Mesenchymal stem cell (in vitro differentiated cells and primary cell): ENCODE measurements at regions not wholly inside any gene's neighbourhood (a gene's known extent, or its start where the extent isn't known, plus 50 kb on each side); places are given as distances from the start of the nearest gene placed in this dataset.
A peak's percentile ranks its signal among the peaks of the same experiment; 100 is the strongest.
"Not testable (repeated sequence)": the region's sequence is repeated elsewhere in the genome, so short reads cannot be mapped to it uniquely, and the experiment has no call there.

ENCODE experiments used
- DNase-seq: peaks from one replicate; pipeline ENCODE4 v3.0.0-alpha.2; 2013
- H2AFZ ChIP-seq: one replicate; pipeline ENCODE4 v1.6.1; 2013; ENCODE audit warnings: low read depth, mild to moderate bottlenecking, control low read depth, inconsistent platforms, low read length, moderate library complexity
- H2AK5ac ChIP-seq: 2 replicates; pipeline ENCODE4 v1.6.1; 2013; ENCODE audit warnings: low read length, moderate library complexity, mild to moderate bottlenecking, inconsistent platforms; ENCODE audit not compliant: severe bottlenecking
- H2BK120ac ChIP-seq: one replicate; pipeline ENCODE4 v1.6.1; 2013; ENCODE audit warnings: low read depth, mild to moderate bottlenecking, inconsistent platforms, low read length, moderate library complexity
- H2BK12ac ChIP-seq, 2 experiments: one replicate each; pipeline ENCODE4 v1.6.1; 2013; ENCODE audit warnings: inconsistent platforms in 2 of 2, low read length in 2 of 2, mild to moderate bottlenecking in 2 of 2, moderate library complexity in 2 of 2, control low read depth in 1 of 2
- H2BK15ac ChIP-seq: one replicate; pipeline ENCODE4 v1.6.1; 2013; ENCODE audit warnings: mild to moderate bottlenecking, low read depth, inconsistent platforms; ENCODE audit not compliant: poor library complexity, severe bottlenecking
- H2BK5ac ChIP-seq: 2 replicates; pipeline ENCODE4 v1.6.1; 2013; ENCODE audit warnings: low read depth, mild to moderate bottlenecking, low read length, control low read depth, inconsistent platforms; ENCODE audit not compliant: poor library complexity, severe bottlenecking
- H3K14ac ChIP-seq, 2 experiments: one replicate each; pipeline ENCODE4 v1.6.1; 2013; ENCODE audit warnings: inconsistent platforms in 2 of 2, low read length in 2 of 2, control low read depth in 1 of 2, mild to moderate bottlenecking in 1 of 2, moderate library complexity in 1 of 2
- H3K18ac ChIP-seq, 2 experiments: one replicate each; pipeline ENCODE4 v1.6.1; 2013; ENCODE audit warnings: inconsistent platforms in 2 of 2, low read length in 2 of 2, control low read depth in 1 of 2, low read depth in 1 of 2, mild to moderate bottlenecking in 1 of 2
- H3K23ac ChIP-seq, 2 experiments: one replicate each; pipeline ENCODE4 v1.6.1; 2013; ENCODE audit warnings: inconsistent platforms in 2 of 2, low read length in 2 of 2, mild to moderate bottlenecking in 2 of 2, moderate library complexity in 2 of 2, control low read depth in 1 of 2
- H3K27ac ChIP-seq: 2 replicates; pipeline ENCODE4 v1.5.1; 2013; ENCODE audit warnings: mild to moderate bottlenecking, moderate library complexity, low read length, control low read depth, inconsistent platforms; ENCODE audit not compliant: poor library complexity, severe bottlenecking
- H3K27me3 ChIP-seq, 2 experiments: 2 replicates each; pipeline versions ENCODE4 v1.6.1 to v1.7.0; 2013; ENCODE audit warnings: low read length in 2 of 2, mild to moderate bottlenecking in 2 of 2, moderate library complexity in 2 of 2, control low read depth in 1 of 2, inconsistent platforms in 1 of 2; ENCODE audit not compliant: control insufficient read depth in 1 of 2, insufficient read depth in 1 of 2
- H3K36me3 ChIP-seq, 2 experiments: 2 replicates each; pipeline versions ENCODE4 v1.6.1 to v1.7.0; 2013; ENCODE audit warnings: low read length in 2 of 2, control low read depth in 1 of 2, inconsistent platforms in 1 of 2, low read depth in 1 of 2, mild to moderate bottlenecking in 1 of 2; ENCODE audit not compliant: insufficient read depth in 2 of 2, control insufficient read depth in 1 of 2
- H3K4ac ChIP-seq, 2 experiments: one replicate each; pipeline ENCODE4 v1.6.1; 2013; ENCODE audit warnings: inconsistent platforms in 2 of 2, low read length in 2 of 2, mild to moderate bottlenecking in 2 of 2, moderate library complexity in 2 of 2, control low read depth in 1 of 2, low read depth in 1 of 2
- H3K4me1 ChIP-seq: 2 replicates; pipeline ENCODE4 v1.6.1; 2013; ENCODE audit warnings: low read depth, low read length, control low read depth; ENCODE audit not compliant: control insufficient read depth, insufficient read depth
- H3K4me2 ChIP-seq: 2 replicates; pipeline ENCODE4 v1.6.1; 2013; ENCODE audit warnings: low read length, mild to moderate bottlenecking, inconsistent platforms; ENCODE audit not compliant: poor library complexity, severe bottlenecking
- H3K4me3 ChIP-seq, 2 experiments: 2 replicates each; pipeline versions ENCODE4 v1.5.1 to v1.7.0; 2013; ENCODE audit warnings: low read length in 2 of 2, mild to moderate bottlenecking in 2 of 2, control low read depth in 1 of 2, low read depth in 1 of 2; ENCODE audit not compliant: insufficient read depth in 1 of 2
- H3K79me1 ChIP-seq: replicated peaks from 2 replicates; pipeline ENCODE4 v1.6.1; 2013; ENCODE audit warnings: mild to moderate bottlenecking, control low read depth, low read length, inconsistent platforms; ENCODE audit not compliant: poor library complexity, severe bottlenecking
- H3K9ac ChIP-seq: 2 replicates; pipeline ENCODE4 v1.7.0; 2013; ENCODE audit warnings: mild to moderate bottlenecking, low read length, moderate library complexity
- H3K9me3 ChIP-seq: 2 replicates; pipeline ENCODE4 v1.7.0; 2013; ENCODE audit warnings: mild to moderate bottlenecking, low read length; ENCODE audit not compliant: control insufficient read depth
- H4K8ac ChIP-seq: one replicate; pipeline ENCODE4 v1.6.1; 2013; ENCODE audit warnings: inconsistent platforms, mild to moderate bottlenecking, low read length, moderate library complexity
- H4K91ac ChIP-seq: one replicate; pipeline ENCODE4 v1.6.1; 2013; ENCODE audit warnings: mild to moderate bottlenecking, low read length, inconsistent platforms
- WGBS: methylation state at CpG from one replicate; pipeline ENCODE4 v1.1.7; 2013; ENCODE audit warnings: mixed read lengths; 5-methylcytosine and 5-hydroxymethylcytosine counted together

- H2AFZ ChIP-seq: no peak overlapping the region
- DNase-seq: peak; percentile 74
- H3K4me1 ChIP-seq: no peaks in the 10 kb centered on the region
- no peaks in the 10 kb centered on the region for H3K36me3 ChIP-seq
- H4K8ac ChIP-seq: no peak overlapping the region
- H4K91ac ChIP-seq: no peak overlapping the region
- H3K27ac ChIP-seq: no peak overlapping the region
- no peak overlapping the region for H3K4me2 ChIP-seq
- peak overlapping the region in 1 of 2 experiments; percentile 38 for H3K4me3 ChIP-seq
- no peaks in the 10 kb centered on the region for H3K79me1 ChIP-seq
- no peak overlapping the region for H2AK5ac ChIP-seq
- H3K9ac ChIP-seq: peak overlapping the region; percentile 47
- H2BK12ac ChIP-seq: no peak overlapping the region
- H3K27me3 ChIP-seq: peaks cover 0 to 7% of the 10 kb centered on the region in 2 experiments
- WGBS: 29% methylated on average over 10 of the region's 12 CpGs
- H2BK120ac ChIP-seq: no peak overlapping the region
- peak overlapping the region in 1 of 2 experiments; percentile 13 for H3K4ac ChIP-seq
- no peak overlapping the region for H2BK15ac ChIP-seq
- H2BK5ac ChIP-seq: no peak overlapping the region
- H3K18ac ChIP-seq: no peak overlapping the region
- H3K23ac ChIP-seq: no peak overlapping the region
- H3K14ac ChIP-seq: no peak overlapping the region
- no peaks in the 10 kb centered on the region for H3K9me3 ChIP-seq
These were observed 115.0 kb upstream of the SHISA3 start for GRCh38 chr4:42282081-42282901.

DNA sequence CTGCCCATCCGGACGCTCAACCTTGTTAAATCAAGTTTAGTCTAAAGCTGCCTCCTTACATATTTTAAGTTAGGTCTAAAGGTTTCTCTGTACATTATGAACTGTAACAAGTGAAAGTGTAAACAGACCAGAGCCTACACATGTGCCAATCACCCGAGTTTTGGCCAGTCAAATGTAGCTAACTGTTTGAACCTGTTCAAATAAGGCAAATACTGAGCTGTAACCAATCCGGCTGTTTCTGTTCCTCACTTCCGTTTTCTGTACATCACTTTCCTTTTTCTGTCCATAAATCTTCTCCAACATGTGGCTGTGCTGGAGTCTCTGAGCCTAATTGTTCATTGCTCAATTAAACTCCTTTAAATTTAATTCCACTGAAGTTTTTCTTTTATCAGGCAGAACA lies 113.3 kb upstream of the SHISA3 start:
- Histone ChIP-seq H3K14ac (no peak overlapping the region), H2BK5ac (no peak overlapping the region), H3K79me1 (no peaks in the 10 kb centered on the region), H2BK120ac (no peak overlapping the region), H2AFZ (no peak overlapping the region), H3K9ac (no peak overlapping the region), H3K18ac (no peak overlapping the region), H3K4me1 (no peaks in the 10 kb centered on the region), H2AK5ac (no peak overlapping the region), H3K23ac (no peak overlapping the region), H3K36me3 (no peaks in the 10 kb centered on the region), H3K4ac (no peak overlapping the region), H4K8ac (no peak overlapping the region), H2BK12ac (no peak overlapping the region), H3K27ac (no peak overlapping the region), H3K4me3 (no peak overlapping the region), H4K91ac (no peak overlapping the region), H3K27me3 (peaks cover 0 to 7% of the 10 kb centered on the region in 2 experiments), H2BK15ac (no peak overlapping the region), H3K9me3 (no peaks in the 10 kb centered on the region), H3K4me2 (no peak overlapping the region)
- 78% methylated on average over 3 of the region's 5 CpGs for WGBS
- no peak for DNase-seq

DNA sequence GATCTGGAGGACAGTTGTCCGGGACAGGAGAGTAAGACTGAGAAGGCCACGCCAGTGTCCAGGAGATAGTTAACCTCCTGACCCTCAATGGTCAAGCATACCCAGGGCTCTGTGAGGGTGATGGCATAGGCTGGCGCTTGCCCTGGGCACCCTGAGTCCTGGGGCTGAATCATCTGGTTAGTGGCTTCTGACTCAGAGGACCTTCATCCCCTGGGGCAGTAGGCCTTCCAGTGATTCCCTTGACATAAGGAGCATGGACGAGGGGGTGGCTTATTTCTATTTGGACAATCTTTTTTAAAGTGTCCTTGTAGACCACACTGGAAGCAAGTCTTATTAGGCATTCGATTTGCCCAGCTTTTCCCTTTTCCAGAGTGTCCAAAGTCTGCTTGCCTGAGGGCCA lies 108.4 kb upstream of the SHISA3 start:
- 73% methylated on average over 5 of the region's 5 CpGs for WGBS

DNA sequence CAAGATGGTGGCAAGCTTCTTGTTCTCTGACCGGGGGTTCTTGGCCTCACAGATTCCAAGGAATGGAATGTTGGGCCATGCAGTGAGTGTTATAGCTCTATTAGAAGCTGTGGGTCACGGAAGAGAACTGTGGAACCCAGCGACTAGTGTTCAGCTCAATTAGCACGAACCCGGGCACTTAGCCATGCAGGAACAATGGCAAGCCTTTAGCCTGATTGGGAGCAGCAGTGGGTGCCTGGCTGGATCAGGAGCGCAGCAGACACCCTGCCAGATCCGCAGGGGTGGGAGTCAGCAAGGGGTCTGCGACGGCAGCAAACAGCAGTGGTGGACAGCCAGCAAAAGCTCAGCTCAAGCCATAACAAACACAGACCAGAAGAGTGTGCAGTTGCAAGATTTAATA lies 105.1 kb upstream of the SHISA3 start:
- not testable (repeated sequence) for H4K8ac ChIP-seq, H3K4me3 ChIP-seq, H2BK120ac ChIP-seq, DNase-seq, H3K27ac ChIP-seq, H3K4me2 ChIP-seq, H3K79me1 ChIP-seq, H2AFZ ChIP-seq, H2BK15ac ChIP-seq, H3K9me3 ChIP-seq, H2BK12ac ChIP-seq, H3K23ac ChIP-seq, H3K4me1 ChIP-seq, H3K4ac ChIP-seq, H2BK5ac ChIP-seq, H3K27me3 ChIP-seq, H2AK5ac ChIP-seq, H4K91ac ChIP-seq, H3K36me3 ChIP-seq, H3K9ac ChIP-seq, H3K18ac ChIP-seq, H3K14ac ChIP-seq
- WGBS: 81% methylated on average over 7 of the region's 9 CpGs

More for the DNA sequence above, 108.4 kb upstream of the SHISA3 start:
- H3K4me1 ChIP-seq, H3K18ac ChIP-seq, H3K79me1 ChIP-seq, H3K36me3 ChIP-seq, H3K4ac ChIP-seq, H4K91ac ChIP-seq, H3K27me3 ChIP-seq, H3K23ac ChIP-seq, H2BK12ac ChIP-seq, H3K4me2 ChIP-seq, H3K4me3 ChIP-seq, H2BK120ac ChIP-seq, H2BK15ac ChIP-seq, H3K14ac ChIP-seq, H2AK5ac ChIP-seq, H4K8ac ChIP-seq, H3K9ac ChIP-seq, DNase-seq, H3K9me3 ChIP-seq, H2AFZ ChIP-seq, H3K27ac ChIP-seq, H2BK5ac ChIP-seq: not testable (repeated sequence)
